ENCODE measurements at regions not wholly inside any gene's neighbourhood (a gene's known extent, or its start where the extent isn't known, plus 50 kb on each side); places are given as distances from the start of the nearest gene placed in this dataset.

DNA sequence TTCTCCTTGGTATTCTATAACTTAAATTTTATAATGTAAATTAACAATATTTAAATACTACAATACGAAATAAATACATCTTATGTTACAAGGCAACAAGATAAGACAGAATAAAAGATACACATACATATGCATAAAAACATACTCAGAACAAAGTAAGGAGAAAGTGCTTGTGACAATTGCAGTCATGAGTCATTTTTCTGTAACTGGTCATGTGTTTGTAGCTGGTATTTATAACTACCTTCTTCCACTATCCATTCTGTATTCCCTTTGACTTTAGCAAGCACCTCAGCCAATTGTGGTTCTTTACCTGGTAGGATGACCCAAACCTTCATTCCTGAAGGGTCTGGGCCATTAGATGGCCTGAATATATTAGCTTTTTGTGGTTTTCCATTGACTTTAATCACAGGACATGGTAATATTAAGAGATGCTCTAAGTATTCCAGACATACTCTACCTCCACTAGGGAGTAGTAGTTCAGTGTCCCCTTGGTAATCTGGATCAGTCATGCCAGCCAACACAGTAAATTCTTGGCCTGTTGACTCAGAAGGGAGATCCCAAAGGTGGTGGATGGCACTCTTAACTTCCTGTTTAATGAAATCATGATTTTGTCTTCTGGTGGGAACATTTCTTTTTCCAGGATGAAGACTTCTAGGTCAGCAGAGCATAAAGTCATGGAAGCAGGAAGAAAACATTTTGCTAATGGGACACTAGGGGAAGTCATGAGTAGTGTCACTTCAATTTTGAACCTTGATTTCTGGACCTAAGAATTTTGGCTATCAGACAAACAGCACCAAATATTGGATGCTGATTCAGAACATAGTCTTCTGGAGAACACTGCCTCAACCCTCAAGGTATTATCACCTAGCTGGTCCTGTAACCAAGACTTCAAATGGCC is 733.7 kb upstream of the IGFBP3 start:
- no peak overlapping the region for H3K4me3 ChIP-seq (ENCODE audit: low read depth, low read length)
- H3K27me3 ChIP-seq (ENCODE audit: control insufficient read depth, insufficient read depth, low read length) = no peaks in the 10 kb centered on the region
- H3K9me3 ChIP-seq (ENCODE audit: control insufficient read depth, insufficient read depth, low read length) = no peaks in the 10 kb centered on the region
- H3K27ac ChIP-seq (ENCODE audit: low read depth, low read length) = no peak overlapping the region
- ChIA-PET CTCF (no interaction called here), POLR2A (no interaction called here)
- TF ChIP-seq, protein P1, sequence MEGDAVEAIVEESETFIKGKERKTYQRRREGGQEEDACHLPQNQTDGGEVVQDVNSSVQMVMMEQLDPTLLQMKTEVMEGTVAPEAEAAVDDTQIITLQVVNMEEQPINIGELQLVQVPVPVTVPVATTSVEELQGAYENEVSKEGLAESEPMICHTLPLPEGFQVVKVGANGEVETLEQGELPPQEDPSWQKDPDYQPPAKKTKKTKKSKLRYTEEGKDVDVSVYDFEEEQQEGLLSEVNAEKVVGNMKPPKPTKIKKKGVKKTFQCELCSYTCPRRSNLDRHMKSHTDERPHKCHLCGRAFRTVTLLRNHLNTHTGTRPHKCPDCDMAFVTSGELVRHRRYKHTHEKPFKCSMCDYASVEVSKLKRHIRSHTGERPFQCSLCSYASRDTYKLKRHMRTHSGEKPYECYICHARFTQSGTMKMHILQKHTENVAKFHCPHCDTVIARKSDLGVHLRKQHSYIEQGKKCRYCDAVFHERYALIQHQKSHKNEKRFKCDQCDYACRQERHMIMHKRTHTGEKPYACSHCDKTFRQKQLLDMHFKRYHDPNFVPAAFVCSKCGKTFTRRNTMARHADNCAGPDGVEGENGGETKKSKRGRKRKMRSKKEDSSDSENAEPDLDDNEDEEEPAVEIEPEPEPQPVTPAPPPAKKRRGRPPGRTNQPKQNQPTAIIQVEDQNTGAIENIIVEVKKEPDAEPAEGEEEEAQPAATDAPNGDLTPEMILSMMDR (IDR thresholded peaks at IDR 0.05; ENCODE audit: low read depth, low read length) = no peak
- DNase-seq (ENCODE audit: low read depth, low spot score) = no peak

DNA sequence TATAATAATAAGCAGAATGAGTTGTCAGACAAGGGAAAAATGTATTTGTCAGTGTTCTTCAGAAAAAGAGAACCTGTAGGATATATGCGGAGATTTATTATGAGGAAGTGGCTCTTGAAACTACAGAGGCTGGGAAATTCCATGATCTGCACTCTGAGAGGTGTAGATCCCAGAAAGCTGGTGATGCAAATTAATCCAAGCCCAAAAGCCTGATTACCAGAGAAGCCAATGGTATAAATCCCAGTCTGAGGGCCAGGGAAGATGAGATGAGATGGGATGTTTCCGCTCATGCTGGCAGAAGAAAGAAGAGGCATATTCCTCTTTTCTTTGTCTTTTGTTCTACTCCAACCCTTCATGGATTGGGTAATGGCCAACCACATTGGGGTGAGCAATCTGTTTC is 732.8 kb upstream of the IGFBP3 start:
- CTCF ChIA-PET = no interaction called here
- TF ChIP-seq, protein P1 (IDR thresholded peaks at IDR 0.05; ENCODE audit: low read depth, low read length) = no peak
- Histone ChIP-seq H3K27ac (ENCODE audit: low read depth, low read length) (no peak overlapping the region), H3K4me3 (ENCODE audit: low read depth, low read length) (no peak overlapping the region), H3K9me3 (ENCODE audit: control insufficient read depth, insufficient read depth, low read length) (no peaks in the 10 kb centered on the region), H3K27me3 (ENCODE audit: control insufficient read depth, insufficient read depth, low read length) (no peaks in the 10 kb centered on the region)
- no peak for DNase-seq (ENCODE audit: low read depth, low spot score)
- POLR2A ChIA-PET = no interaction called here

DNA sequence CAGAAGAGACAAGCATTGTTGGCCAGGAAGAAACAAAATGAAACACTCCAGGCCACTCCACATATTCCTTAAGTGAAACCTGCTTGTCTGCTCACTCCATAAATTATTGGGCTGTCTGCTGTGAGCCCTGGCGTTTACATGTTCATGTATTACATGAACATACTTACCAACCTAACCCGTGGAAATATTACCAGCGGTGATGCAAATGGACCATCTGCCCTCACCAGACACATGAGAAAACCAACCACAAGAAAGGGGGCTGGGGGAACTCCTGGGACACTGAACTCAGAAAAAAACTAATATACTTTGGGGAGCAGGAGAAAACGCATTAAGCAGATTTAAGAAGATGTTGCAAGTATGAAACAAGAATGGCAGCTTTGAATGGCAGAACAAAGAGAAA is 731.2 kb upstream of the IGFBP3 start:
- no peaks in the 10 kb centered on the region for H3K27me3 ChIP-seq (ENCODE audit: control insufficient read depth, insufficient read depth, low read length)
- TF ChIP-seq, protein P1 (IDR thresholded peaks at IDR 0.05; ENCODE audit: low read depth, low read length) = no peak
- DNase-seq (ENCODE audit: low read depth, low spot score) = no peak
- H3K9me3 ChIP-seq (ENCODE audit: control insufficient read depth, insufficient read depth, low read length) = peaks cover 3% of the 10 kb centered on the region; the same call in 1 of the 2 replicates
- H3K4me3 ChIP-seq (ENCODE audit: low read depth, low read length) = no peak overlapping the region
- ChIA-PET POLR2A (no interaction called here), CTCF (no interaction called here)
- H3K27ac ChIP-seq (ENCODE audit: low read depth, low read length) = no peak overlapping the region

DNA sequence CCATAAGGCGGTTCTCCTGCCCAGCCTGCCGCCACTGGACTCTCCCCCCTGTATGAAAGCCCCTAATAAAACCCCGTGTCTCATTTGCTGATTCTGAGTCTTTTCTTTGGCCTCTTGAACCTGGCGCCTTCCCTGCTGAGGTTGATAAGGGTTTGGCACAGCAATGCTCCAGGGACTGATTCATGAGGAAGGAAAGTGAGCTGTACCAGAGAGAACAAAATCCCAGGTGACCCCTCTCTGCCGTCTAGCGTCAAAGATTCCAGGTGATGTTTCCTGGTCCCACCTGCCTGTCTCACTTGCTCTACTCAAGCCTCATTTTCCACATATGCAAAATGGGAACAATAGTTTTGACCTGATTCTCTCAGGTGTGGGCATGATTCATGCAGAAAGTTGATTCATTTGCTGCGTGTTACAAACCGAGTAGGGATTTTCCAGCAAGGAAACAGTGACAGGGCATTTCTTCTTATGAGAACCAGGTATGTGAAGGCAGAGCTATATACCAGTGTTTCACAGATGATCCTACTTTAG is 730.6 kb upstream of the IGFBP3 start:
- CTCF ChIA-PET = no interaction called here
- no peak overlapping the region for H3K27ac ChIP-seq (ENCODE audit: low read depth, low read length)
- H3K27me3 ChIP-seq (ENCODE audit: control insufficient read depth, insufficient read depth, low read length) = no peaks in the 10 kb centered on the region
- H3K4me3 ChIP-seq (ENCODE audit: low read depth, low read length) = no peak overlapping the region
- no peak for DNase-seq (ENCODE audit: low read depth, low spot score)
- TF ChIP-seq, protein P1 (IDR thresholded peaks at IDR 0.05; ENCODE audit: low read depth, low read length) = no peak
- POLR2A ChIA-PET = no interaction called here
- peaks cover 3% of the 10 kb centered on the region; the same call in 1 of the 2 replicates for H3K9me3 ChIP-seq (ENCODE audit: control insufficient read depth, insufficient read depth, low read length)

DNA sequence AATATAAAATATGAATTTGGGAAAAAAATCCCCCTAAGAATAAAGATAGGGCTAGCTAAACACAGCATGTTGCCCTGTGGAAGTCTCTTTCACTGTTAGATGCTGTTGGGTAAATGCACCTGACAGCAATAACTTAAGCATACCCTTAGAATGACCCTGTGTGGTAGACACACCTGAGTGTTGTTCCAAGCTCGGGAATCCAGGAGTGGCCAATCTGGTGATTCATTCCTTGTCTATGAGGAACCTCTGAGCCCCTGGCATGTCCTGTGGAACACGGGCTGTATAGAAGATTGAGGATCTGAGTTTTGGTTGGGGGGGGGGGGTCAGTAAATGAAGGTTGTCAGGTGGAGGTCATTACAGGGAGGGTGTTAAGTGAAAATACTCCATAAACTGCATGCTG is 730.0 kb upstream of the IGFBP3 start:
- DNase-seq (ENCODE audit: low read depth, low spot score) = no peak
- no peaks in the 10 kb centered on the region for H3K27me3 ChIP-seq (ENCODE audit: control insufficient read depth, insufficient read depth, low read length)
- H3K9me3 ChIP-seq (ENCODE audit: control insufficient read depth, insufficient read depth, low read length) = peaks cover 3% of the 10 kb centered on the region; the same call in 1 of the 2 replicates
- no peak overlapping the region for H3K27ac ChIP-seq (ENCODE audit: low read depth, low read length)
- CTCF ChIA-PET = no interaction called here
- no peak overlapping the region for H3K4me3 ChIP-seq (ENCODE audit: low read depth, low read length)
- POLR2A ChIA-PET = no interaction called here
- TF ChIP-seq, protein P1 (IDR thresholded peaks at IDR 0.05; ENCODE audit: low read depth, low read length) = no peak
